Left lung (tissue), 4 donors: ENCODE measurements at regions not wholly inside any gene's neighbourhood (a gene's known extent, or its start where the extent isn't known, plus 50 kb on each side); places are given as distances from the start of the nearest gene placed in this dataset.

ENCODE experiments used
- ATAC-seq: fragments of 200-7000 bp; cut with Tn5 transposase; one replicate; pipeline ENCODE4 v1.9.1; 2020; ENCODE audit warnings: moderate library complexity
- DNase-seq, 4 donors: peaks; one replicate each; pipeline ENCODE4 v3.0.0-alpha.2; 2013 to 2020
- H3K27ac ChIP-seq, 2 donors: fragments of 200-600 bp; sonication (generic) in 1 of 2; one replicate each; pipeline versions ENCODE4 v1.5.0 to v1.8.0; 2020 to 2021
- H3K27me3 ChIP-seq, 2 donors: fragments of 200-600 bp; sonication (generic) in 1 of 2; one replicate each; pipeline versions ENCODE4 v1.5.0 to v1.8.0; 2020 to 2021
- H3K36me3 ChIP-seq, 2 donors: fragments of 200-600 bp; sonication (generic) in 1 of 2; one replicate each; pipeline versions ENCODE4 v1.5.0 to v1.8.0; 2020 to 2021
- H3K4me1 ChIP-seq, 2 donors: fragments of 200-600 bp; one replicate each; pipeline ENCODE4 v1.8.0; 2021
- H3K4me3 ChIP-seq, 2 donors: fragments of 200-600 bp; sonication (generic) in 1 of 2; one replicate each; pipeline versions ENCODE4 v1.5.0 to v1.8.0; 2020 to 2021; ENCODE audit warnings: mild to moderate bottlenecking in 1 of 2
- H3K9me3 ChIP-seq, 2 donors: fragments of 200-600 bp; sonication (generic) in 1 of 2; one replicate each; pipeline versions ENCODE4 v1.5.0 to v1.8.0; 2020 to 2021
- CTCF ChIP-seq, 2 donors: fragments of 200-600 bp; sonication (generic) in 1 of 2; IDR thresholded peaks; one replicate each; pipeline versions ENCODE4 v1.5.0 to v1.8.0; 2021; ENCODE audit warnings: antibody characterized with exemption in 2 of 2
- intact Hi-C, 2 donors: fragments of 100-400 bp; cut with DNase I; formaldehyde crosslinking; loops; one replicate each; pipeline versions ENCODE4 v1.11.2 to v1.14.2; 2022
- donor health status: DM: no; HTN: yes; CAD: no.
- donor health status: DM: no; HTN: no; CAD: no.

DNA sequence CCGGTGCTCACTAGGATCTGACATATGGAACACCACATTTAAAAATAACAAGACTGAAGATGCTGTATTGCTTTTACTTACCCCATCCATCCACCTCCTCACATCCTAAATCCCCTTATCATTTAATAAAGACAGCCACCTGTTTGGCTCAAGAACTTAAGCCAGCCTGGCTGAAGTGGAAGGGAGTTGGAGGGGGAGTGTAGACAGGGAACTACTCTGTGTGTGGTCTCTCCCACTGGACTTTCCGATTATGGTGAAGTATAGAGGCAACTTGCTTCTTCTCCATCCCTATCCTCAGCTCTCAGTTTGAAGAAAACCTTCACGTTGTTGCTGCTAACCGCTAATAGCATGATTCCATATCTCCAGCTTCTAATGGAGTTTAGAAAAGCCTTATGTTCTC is 313.4 kb downstream of the CDH11 start:
- H3K27ac ChIP-seq, result no peak overlapping the region
- no peaks in the 10 kb centered on the region for H3K27me3 ChIP-seq
- H3K36me3 ChIP-seq, result no peaks in the 10 kb centered on the region
- no peak overlapping the region for H3K4me3 ChIP-seq
- no peak for TF ChIP-seq CTCF (IDR thresholded peaks at IDR 0.05)
- DNase-seq (no peak), ATAC-seq (no peak)
- H3K4me1 ChIP-seq, result no peaks in the 10 kb centered on the region
- intact Hi-C loops, result no loop called here
- no peaks in the 10 kb centered on the region for H3K9me3 ChIP-seq

GRCh38 chr16:64791756-64792155 is 330.1 kb downstream of the CDH11 start:
- Histone ChIP-seq H3K4me1 (no peaks in the 10 kb centered on the region), H3K27me3 (no peaks in the 10 kb centered on the region), H3K36me3 (no peaks in the 10 kb centered on the region), H3K27ac (no peak overlapping the region), H3K9me3 (no peaks in the 10 kb centered on the region), H3K4me3 (no peak overlapping the region)
- no peak for TF ChIP-seq CTCF (IDR thresholded peaks at IDR 0.05)
- ATAC-seq (no peak), DNase-seq (no peak)
- intact Hi-C loops, result no loop called here

DNA sequence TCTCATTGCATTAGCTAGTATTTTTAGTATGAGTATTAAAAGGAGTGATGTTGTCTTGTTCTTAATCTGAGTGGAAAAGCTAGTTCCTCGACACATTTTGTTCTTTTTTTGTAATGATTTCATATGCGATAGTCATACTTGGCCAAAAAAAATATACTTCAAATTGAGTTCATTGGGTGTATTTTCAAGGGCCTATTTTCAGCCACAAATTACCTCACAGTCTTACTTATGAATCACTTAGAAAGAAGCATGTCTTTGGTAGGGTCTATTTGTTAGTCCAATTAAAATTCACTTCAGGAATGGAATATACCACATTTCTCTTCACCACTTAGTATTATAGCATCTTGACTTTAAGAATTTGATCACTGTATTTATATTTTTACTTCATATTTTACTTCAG is 337.2 kb downstream of the CDH11 start:
- intact Hi-C loops, result no loop called here
- no peak overlapping the region for H3K27ac ChIP-seq
- no peaks in the 10 kb centered on the region for H3K36me3 ChIP-seq
- no peak for TF ChIP-seq CTCF (IDR thresholded peaks at IDR 0.05)
- no peaks in the 10 kb centered on the region for H3K4me1 ChIP-seq
- no peak for ATAC-seq
- DNase-seq, result no peak
- H3K27me3 ChIP-seq, result no peaks in the 10 kb centered on the region
- no peaks in the 10 kb centered on the region for H3K9me3 ChIP-seq
- H3K4me3 ChIP-seq, result no peak overlapping the region

GRCh38 chr16:64782484-64782883 is 339.4 kb downstream of the CDH11 start:
- DNase-seq, result no peak
- no peak for TF ChIP-seq CTCF (IDR thresholded peaks at IDR 0.05)
- no peaks in the 10 kb centered on the region for H3K4me1 ChIP-seq
- intact Hi-C loops, result no loop called here
- no peaks in the 10 kb centered on the region for H3K9me3 ChIP-seq
- ATAC-seq, result no peak
- H3K27me3 ChIP-seq, result no peaks in the 10 kb centered on the region
- no peak overlapping the region for H3K27ac ChIP-seq
- H3K36me3 ChIP-seq, result no peaks in the 10 kb centered on the region
- H3K4me3 ChIP-seq, result no peak overlapping the region

DNA sequence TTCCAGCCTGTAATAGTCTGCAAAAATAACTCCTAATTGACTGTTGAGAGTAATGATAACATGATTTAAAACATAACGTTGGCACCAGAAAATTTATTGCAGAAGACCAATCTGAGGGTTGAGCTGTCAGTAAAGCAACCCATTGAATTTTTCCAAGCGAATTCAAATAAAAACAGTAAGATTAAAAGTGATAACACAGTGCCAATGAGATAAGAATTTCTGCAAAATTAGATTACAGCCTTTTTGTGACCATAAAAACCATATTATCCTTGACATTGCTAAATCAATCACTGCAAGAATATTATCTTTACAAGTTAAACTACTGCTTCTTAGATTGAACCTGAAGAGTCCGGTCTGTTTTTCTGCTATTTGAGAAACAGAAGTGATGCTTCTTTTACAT is 341.4 kb downstream of the CDH11 start:
- intact Hi-C loops, result no loop called here
- TF ChIP-seq CTCF (IDR thresholded peaks at IDR 0.05), result no peak
- Histone ChIP-seq H3K27ac (no peak overlapping the region), H3K27me3 (no peaks in the 10 kb centered on the region), H3K4me3 (no peak overlapping the region), H3K4me1 (no peaks in the 10 kb centered on the region), H3K36me3 (no peaks in the 10 kb centered on the region), H3K9me3 (peaks cover 0 to 2% of the 10 kb centered on the region in 2 donors)
- no peak for ATAC-seq
- DNase-seq, result no peak
